ENCODE measurements at regions not wholly inside any gene's neighbourhood (a gene's known extent, or its start where the extent isn't known, plus 50 kb on each side); places are given as distances from the start of the nearest gene placed in this dataset.

DNA sequence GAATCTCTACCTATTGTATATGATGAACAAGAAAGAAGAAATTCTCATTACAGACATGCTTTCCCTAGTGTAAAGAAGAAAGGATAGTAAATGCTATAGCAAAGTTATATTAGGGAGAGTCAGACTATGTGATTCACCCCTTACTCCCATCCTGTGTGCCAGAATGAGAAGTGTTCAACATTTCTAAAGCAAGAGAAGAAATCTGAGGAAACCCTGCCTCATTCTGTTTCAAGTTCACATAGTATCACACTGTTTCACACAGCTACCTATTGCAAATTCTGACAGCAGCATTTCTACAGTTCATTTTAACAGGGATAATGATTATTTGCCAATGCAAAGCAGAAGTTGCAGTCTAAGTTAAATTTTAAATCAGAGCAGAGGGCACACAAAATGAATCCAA is 267.2 kb upstream of the TCF21 start:
- Histone ChIP-seq H3K36me3 (no peaks in the 10 kb centered on the region), H3K4me3 (no peak overlapping the region), H3K27me3 (no peaks in the 10 kb centered on the region), H3K9me3 (peaks cover 0 to 13% (median 0%) of the 10 kb centered on the region in 11 donors), H3K27ac (no peak overlapping the region), H3K4me1 (no peaks in the 10 kb centered on the region)
- intact Hi-C loops (cut with DNase I) = no loop called here
- DNase-seq = no peak
- ATAC-seq = no peak
- TF ChIP-seq, protein P1, sequence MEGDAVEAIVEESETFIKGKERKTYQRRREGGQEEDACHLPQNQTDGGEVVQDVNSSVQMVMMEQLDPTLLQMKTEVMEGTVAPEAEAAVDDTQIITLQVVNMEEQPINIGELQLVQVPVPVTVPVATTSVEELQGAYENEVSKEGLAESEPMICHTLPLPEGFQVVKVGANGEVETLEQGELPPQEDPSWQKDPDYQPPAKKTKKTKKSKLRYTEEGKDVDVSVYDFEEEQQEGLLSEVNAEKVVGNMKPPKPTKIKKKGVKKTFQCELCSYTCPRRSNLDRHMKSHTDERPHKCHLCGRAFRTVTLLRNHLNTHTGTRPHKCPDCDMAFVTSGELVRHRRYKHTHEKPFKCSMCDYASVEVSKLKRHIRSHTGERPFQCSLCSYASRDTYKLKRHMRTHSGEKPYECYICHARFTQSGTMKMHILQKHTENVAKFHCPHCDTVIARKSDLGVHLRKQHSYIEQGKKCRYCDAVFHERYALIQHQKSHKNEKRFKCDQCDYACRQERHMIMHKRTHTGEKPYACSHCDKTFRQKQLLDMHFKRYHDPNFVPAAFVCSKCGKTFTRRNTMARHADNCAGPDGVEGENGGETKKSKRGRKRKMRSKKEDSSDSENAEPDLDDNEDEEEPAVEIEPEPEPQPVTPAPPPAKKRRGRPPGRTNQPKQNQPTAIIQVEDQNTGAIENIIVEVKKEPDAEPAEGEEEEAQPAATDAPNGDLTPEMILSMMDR (IDR thresholded peaks at IDR 0.05) = no peak

DNA sequence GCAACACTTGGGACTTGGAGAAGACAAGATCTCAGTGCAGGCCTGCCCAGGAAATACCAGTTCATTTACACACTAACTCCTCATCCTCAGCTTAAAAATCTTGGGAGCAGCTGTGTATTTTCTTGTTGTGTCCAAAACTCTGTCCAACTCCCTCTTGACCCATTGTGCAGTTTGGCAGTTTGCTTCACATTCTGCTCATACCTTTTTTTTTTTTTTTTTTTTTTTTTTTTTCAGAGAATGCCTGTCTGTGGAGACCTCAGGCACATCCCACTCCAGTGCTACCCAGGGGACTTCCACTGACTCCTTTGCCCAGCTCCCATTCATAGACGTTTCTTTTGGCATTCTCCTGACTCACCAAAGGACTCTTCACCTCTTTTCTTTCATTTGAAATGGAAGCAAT is 265.8 kb upstream of the TCF21 start:
- H3K9me3 ChIP-seq = peaks cover 0 to 13% (median 0%) of the 10 kb centered on the region in 11 donors
- TF ChIP-seq, protein P1 (IDR thresholded peaks at IDR 0.05) = no peak
- intact Hi-C loops (cut with DNase I) = no loop called here
- ATAC-seq (peak in 5 of 8 donors; percentile 39 to 76 (median 52)), DNase-seq (no peak)
- H3K4me1 ChIP-seq = no peaks in the 10 kb centered on the region
- H3K36me3 ChIP-seq = no peaks in the 10 kb centered on the region
- H3K27me3 ChIP-seq = no peaks in the 10 kb centered on the region
- no peak overlapping the region for H3K4me3 ChIP-seq
- 9 to 22% methylated on average over 1 of the region's 1 CpG for WGBS, 2 donors
- H3K27ac ChIP-seq = peak overlapping the region in 1 of 10 donors; percentile 44

DNA sequence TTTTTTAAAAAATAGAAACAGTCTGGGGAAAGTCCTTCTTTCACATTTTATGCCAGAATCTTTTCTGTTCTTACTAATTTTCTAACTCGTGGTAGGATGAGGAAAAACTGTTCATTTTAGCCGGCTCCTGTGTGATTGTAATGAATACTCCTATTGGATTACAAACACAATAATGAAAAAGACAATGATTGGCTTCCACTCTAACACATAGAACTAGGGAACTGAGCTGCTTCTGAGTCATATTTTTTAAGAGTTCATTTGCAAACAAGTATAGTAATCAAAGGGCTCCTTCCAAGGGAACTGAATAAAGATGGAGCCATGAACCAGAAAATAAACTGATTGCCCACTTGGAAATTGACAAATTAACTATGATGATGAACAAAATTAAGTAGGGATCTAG is 265.3 kb upstream of the TCF21 start:
- no peak overlapping the region for H3K4me3 ChIP-seq

DNA sequence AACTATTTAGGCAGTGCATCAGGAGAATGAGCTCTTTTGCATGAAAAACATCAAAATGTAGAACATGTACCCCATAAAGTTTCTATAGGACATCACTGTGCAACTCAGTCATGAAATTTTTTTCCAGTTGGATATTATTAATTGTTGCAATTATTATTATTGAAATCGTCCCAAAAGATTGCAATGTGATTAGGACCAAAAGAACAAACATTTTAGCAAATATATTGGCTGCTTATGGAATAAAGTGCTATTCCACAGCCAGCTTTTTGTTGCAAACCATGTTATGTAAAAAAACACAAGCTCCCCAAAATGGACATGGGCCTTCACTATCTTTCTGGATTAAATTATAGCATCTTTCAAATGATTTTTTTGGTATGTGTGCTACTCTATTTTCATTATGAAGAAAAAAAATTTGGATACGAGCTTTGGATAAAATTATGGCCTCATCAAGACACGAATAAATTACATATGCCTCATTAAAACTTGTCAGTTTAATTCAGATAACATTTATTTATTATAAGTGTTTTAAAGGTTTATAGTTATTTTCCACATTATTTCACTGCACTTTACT is 262.7 kb upstream of the TCF21 start:
- H3K27ac ChIP-seq = no peak overlapping the region
- H3K36me3 ChIP-seq = no peaks in the 10 kb centered on the region
- WGBS, 2 donors = 76 to 82% methylated on average over 3 of the region's 3 CpGs
- H3K4me1 ChIP-seq = no peaks in the 10 kb centered on the region
- H3K4me3 ChIP-seq = no peak overlapping the region
- no peak for DNase-seq
- TF ChIP-seq, protein P1 (IDR thresholded peaks at IDR 0.05) = no peak
- no peak for ATAC-seq
- intact Hi-C loops (cut with DNase I) = no loop called here
- H3K9me3 ChIP-seq = no peaks in the 10 kb centered on the region
- no peaks in the 10 kb centered on the region for H3K27me3 ChIP-seq

More for the DNA sequence above, 265.3 kb upstream of the TCF21 start:
- no peaks in the 10 kb centered on the region for H3K27me3 ChIP-seq
- WGBS, 2 donors = 51 to 62% methylated on average over 2 of the region's 2 CpGs
- intact Hi-C loops (cut with DNase I) = no loop called here
- peak overlapping the region in 1 of 10 donors; percentile 44 for H3K27ac ChIP-seq
- peaks cover 0 to 13% (median 0%) of the 10 kb centered on the region in 11 donors for H3K9me3 ChIP-seq
- H3K4me1 ChIP-seq = no peaks in the 10 kb centered on the region
- no peaks in the 10 kb centered on the region for H3K36me3 ChIP-seq
- ATAC-seq (no peak), DNase-seq (no peak)
- TF ChIP-seq, protein P1 (IDR thresholded peaks at IDR 0.05) = no peak
